ENCODE measurements at regions not wholly inside any gene's neighbourhood (a gene's known extent, or its start where the extent isn't known, plus 50 kb on each side); places are given as distances from the start of the nearest gene placed in this dataset.

- TF ChIP-seq CTCF (IDR thresholded peaks at IDR 0.05; ENCODE audit: low read depth, low read length, poor library complexity, severe bottlenecking), result no peak
- TF ChIP-seq EZH2phosphoT487 (IDR thresholded peaks at IDR 0.05; ENCODE audit: borderline replicate concordance, low read length), result no peak
These were observed 179.1 kb downstream of the HAUS1 start for GRCh38 chr18:46283268-46283667.

All from DOHH2 (cell line).